Bronchial epithelial cell (primary cell): ENCODE measurements at regions not wholly inside any gene's neighbourhood (a gene's known extent, or its start where the extent isn't known, plus 50 kb on each side); places are given as distances from the start of the nearest gene placed in this dataset.

Source experiments
- DNase-seq: peaks from one replicate; pipeline ENCODE4 v3.0.0-alpha.2; 2010; ENCODE audit warnings: low read depth
- FAIRE-seq: peaks from 2 replicates; lab custom pipeline; 2011; peaks lifted over from hg19 to GRCh38; lab: Jason Lieb, UNC
- H3K27me3 ChIP-seq: 2 replicates; pipeline ENCODE4 v1.5.1; 2011; ENCODE audit warnings: low read length; ENCODE audit not compliant: control insufficient read depth, insufficient read depth
- H3K36me3 ChIP-seq: 2 replicates; pipeline ENCODE4 v1.5.1; 2011; ENCODE audit warnings: low read length; ENCODE audit not compliant: control insufficient read depth, insufficient read depth
- H3K4me3 ChIP-seq: 2 replicates; pipeline ENCODE4 v1.5.1; 2011; ENCODE audit warnings: mild to moderate bottlenecking, low read depth, low read length, control low read depth
- CTCF ChIP-seq: IDR thresholded peaks from 2 replicates; pipeline ENCODE4 v1.5.1; 2011; ENCODE audit warnings: mild to moderate bottlenecking, moderate library complexity, low read length, control low read depth, inconsistent platforms; ENCODE audit not compliant: insufficient read depth, severe bottlenecking

GRCh38 chr12:126644236-126645020 is 1579.2 kb downstream of the AACS start:
- H3K4me3 ChIP-seq = no peak overlapping the region
- no peak for TF ChIP-seq CTCF
- no peak for FAIRE-seq
- DNase-seq = no peak
- no peaks in the 10 kb centered on the region for H3K27me3 ChIP-seq
- no peaks in the 10 kb centered on the region for H3K36me3 ChIP-seq

GRCh38 chr12:126648074-126648473 is 1582.8 kb downstream of the AACS start:
- H3K27me3 ChIP-seq = no peaks in the 10 kb centered on the region
- no peaks in the 10 kb centered on the region for H3K36me3 ChIP-seq
- TF ChIP-seq CTCF = no peak
- FAIRE-seq (no peak), DNase-seq (no peak)
- no peak overlapping the region for H3K4me3 ChIP-seq

GRCh38 chr12:126651133-126651532 is 1585.9 kb downstream of the AACS start:
- FAIRE-seq (no peak), DNase-seq (no peak)
- no peak overlapping the region for H3K4me3 ChIP-seq
- no peak for TF ChIP-seq CTCF
- H3K36me3 ChIP-seq = no peaks in the 10 kb centered on the region
- no peaks in the 10 kb centered on the region for H3K27me3 ChIP-seq

- peak; percentile 12 for DNase-seq
- FAIRE-seq = no peak
These were observed 1598.3 kb downstream of the AACS start for GRCh38 chr12:126663304-126664094.

GRCh38 chr12:126667339-126667738 is 1599.6 kb upstream of the TMEM132C start:
- Histone ChIP-seq H3K36me3 (no peaks in the 10 kb centered on the region), H3K4me3 (no peak overlapping the region), H3K27me3 (no peaks in the 10 kb centered on the region)
- DNase-seq = peak; percentile 47
- no peak for FAIRE-seq
- TF ChIP-seq CTCF = no peak

More at GRCh38 chr12:126663304-126664094, 1598.3 kb downstream of the AACS start:
- Histone ChIP-seq H3K4me3 (no peak overlapping the region), H3K27me3 (no peaks in the 10 kb centered on the region), H3K36me3 (no peaks in the 10 kb centered on the region)
- TF ChIP-seq CTCF = peak; percentile 13
